ENCODE measurements at regions not wholly inside any gene's neighbourhood (a gene's known extent, or its start where the extent isn't known, plus 50 kb on each side); places are given as distances from the start of the nearest gene placed in this dataset.

DNA sequence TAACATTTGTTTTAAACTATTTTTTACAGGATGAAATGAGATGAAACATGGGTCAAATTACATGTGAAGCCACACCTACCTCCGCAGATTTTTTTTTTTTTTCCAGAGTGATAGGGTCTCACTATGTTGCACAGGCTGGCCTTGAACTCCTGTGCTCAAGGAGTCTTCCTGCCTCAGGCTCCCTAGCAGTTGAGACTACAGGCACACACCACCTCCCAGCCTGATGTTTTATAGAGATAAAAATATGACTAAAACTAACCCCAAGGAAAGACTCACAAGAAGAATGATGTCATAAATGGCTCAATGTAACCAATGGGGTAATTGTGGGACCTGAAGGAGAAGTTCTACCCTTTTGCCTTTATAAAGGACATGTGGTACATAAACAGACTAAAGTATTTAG lies 52.3 kb upstream of the SOX6 start:
- no peaks in the 10 kb centered on the region for H3K9me3 ChIP-seq
- TF ChIP-seq, protein P1, sequence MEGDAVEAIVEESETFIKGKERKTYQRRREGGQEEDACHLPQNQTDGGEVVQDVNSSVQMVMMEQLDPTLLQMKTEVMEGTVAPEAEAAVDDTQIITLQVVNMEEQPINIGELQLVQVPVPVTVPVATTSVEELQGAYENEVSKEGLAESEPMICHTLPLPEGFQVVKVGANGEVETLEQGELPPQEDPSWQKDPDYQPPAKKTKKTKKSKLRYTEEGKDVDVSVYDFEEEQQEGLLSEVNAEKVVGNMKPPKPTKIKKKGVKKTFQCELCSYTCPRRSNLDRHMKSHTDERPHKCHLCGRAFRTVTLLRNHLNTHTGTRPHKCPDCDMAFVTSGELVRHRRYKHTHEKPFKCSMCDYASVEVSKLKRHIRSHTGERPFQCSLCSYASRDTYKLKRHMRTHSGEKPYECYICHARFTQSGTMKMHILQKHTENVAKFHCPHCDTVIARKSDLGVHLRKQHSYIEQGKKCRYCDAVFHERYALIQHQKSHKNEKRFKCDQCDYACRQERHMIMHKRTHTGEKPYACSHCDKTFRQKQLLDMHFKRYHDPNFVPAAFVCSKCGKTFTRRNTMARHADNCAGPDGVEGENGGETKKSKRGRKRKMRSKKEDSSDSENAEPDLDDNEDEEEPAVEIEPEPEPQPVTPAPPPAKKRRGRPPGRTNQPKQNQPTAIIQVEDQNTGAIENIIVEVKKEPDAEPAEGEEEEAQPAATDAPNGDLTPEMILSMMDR (IDR thresholded peaks at IDR 0.05): no peak

DNA sequence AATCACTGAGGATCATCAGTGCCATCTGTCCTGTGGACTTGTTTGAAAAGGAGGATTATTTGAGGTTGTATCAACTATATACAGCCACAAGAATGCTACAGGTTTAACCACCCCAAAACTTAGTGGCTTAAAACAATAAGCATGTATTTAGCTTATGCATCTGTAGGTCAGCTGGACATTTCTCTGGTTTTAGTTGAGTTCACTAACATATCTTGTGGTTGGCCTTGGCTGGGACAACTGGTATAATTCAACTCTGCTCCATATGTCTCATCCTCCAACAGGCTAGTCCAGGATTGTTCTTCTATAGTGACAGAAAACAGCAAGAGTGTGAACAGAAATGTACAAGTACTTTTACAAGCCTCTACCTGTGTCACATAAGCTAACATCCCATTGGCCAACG lies 49.9 kb upstream of the SOX6 start:
- Histone ChIP-seq H3K4me3 (no peak overlapping the region), H3K27ac (no peak overlapping the region), H3K27me3 (ENCODE audit: insufficient read depth in 3 of 3, low read length in 2 of 3) (no peaks in the 10 kb centered on the region), H3K9me3 (no peaks in the 10 kb centered on the region), H3K4me1 (peaks cover 4% of the 10 kb centered on the region), H3K36me3 (ENCODE audit: insufficient read depth in 1 of 2, low read depth in 1 of 2) (no peaks in the 10 kb centered on the region)
- 94 to 100% (median 97%) methylated on average over 1 of the region's 1 CpG for WGBS, 3 donors
- DNase-seq: no peak
- intact Hi-C loops (cut with DNase I): no loop called here
- TF ChIP-seq, protein P1 (IDR thresholded peaks at IDR 0.05): no peak
- no peak for ATAC-seq

More for the DNA sequence above, 52.3 kb upstream of the SOX6 start:
- ATAC-seq (no peak), DNase-seq (no peak)
- Histone ChIP-seq H3K4me1 (peaks cover 15% of the 10 kb centered on the region), H3K27ac (no peak overlapping the region), H3K4me3 (no peak overlapping the region), H3K27me3 (ENCODE audit: insufficient read depth in 3 of 3, low read length in 2 of 3) (no peaks in the 10 kb centered on the region), H3K36me3 (ENCODE audit: insufficient read depth in 1 of 2, low read depth in 1 of 2) (no peaks in the 10 kb centered on the region)
- intact Hi-C loops (cut with DNase I): no loop called here
- 75 to 86% (median 81%) methylated on average over 1 of the region's 1 CpG for WGBS, 3 donors
